Tibial nerve (tissue), 4 donors: ENCODE measurements at regions not wholly inside any gene's neighbourhood (a gene's known extent, or its start where the extent isn't known, plus 50 kb on each side); places are given as distances from the start of the nearest gene placed in this dataset.

Source experiments
- EP300 ChIP-seq, 2 donors: sonication (generic); formaldehyde crosslinking; IDR thresholded peaks; one replicate each; pipeline ENCODE4 v1.6.1; 2017; ENCODE audit warnings: antibody characterized with exemption in 2 of 2, mild to moderate bottlenecking in 1 of 2
- POLR2A ChIP-seq, 2 donors: fragments of 450-650 bp; IDR thresholded peaks; one replicate each; pipeline ENCODE4 v1.6.1; 2017; ENCODE audit warnings: antibody characterized with exemption in 2 of 2, mild to moderate bottlenecking in 2 of 2, moderate library complexity in 2 of 2
- TF ChIP-seq, protein P1 (sequence below), 5 experiments: fragments of 200-600 bp in 3 of 5; fragments of 450-650 bp in 2 of 5; sonication (generic) in 3 of 5; IDR thresholded peaks; one replicate each; pipeline ENCODE4 v1.5.1; 2016 to 2019; ENCODE audit warnings: antibody characterized with exemption in 5 of 5, mild to moderate bottlenecking in 3 of 5, moderate library complexity in 2 of 5

GRCh38 chr18:45359275-45360009, 255.8 kb upstream of the SLC14A2 start:
- TF ChIP-seq, protein P1, sequence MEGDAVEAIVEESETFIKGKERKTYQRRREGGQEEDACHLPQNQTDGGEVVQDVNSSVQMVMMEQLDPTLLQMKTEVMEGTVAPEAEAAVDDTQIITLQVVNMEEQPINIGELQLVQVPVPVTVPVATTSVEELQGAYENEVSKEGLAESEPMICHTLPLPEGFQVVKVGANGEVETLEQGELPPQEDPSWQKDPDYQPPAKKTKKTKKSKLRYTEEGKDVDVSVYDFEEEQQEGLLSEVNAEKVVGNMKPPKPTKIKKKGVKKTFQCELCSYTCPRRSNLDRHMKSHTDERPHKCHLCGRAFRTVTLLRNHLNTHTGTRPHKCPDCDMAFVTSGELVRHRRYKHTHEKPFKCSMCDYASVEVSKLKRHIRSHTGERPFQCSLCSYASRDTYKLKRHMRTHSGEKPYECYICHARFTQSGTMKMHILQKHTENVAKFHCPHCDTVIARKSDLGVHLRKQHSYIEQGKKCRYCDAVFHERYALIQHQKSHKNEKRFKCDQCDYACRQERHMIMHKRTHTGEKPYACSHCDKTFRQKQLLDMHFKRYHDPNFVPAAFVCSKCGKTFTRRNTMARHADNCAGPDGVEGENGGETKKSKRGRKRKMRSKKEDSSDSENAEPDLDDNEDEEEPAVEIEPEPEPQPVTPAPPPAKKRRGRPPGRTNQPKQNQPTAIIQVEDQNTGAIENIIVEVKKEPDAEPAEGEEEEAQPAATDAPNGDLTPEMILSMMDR (IDR thresholded peaks at IDR 0.05) = no peak
- TF ChIP-seq POLR2A (IDR thresholded peaks at IDR 0.05) (no peak), EP300 (IDR thresholded peaks at IDR 0.05) (no peak)
